ENCODE measurements at regions not wholly inside any gene's neighbourhood (a gene's known extent, or its start where the extent isn't known, plus 50 kb on each side); places are given as distances from the start of the nearest gene placed in this dataset.

DNA sequence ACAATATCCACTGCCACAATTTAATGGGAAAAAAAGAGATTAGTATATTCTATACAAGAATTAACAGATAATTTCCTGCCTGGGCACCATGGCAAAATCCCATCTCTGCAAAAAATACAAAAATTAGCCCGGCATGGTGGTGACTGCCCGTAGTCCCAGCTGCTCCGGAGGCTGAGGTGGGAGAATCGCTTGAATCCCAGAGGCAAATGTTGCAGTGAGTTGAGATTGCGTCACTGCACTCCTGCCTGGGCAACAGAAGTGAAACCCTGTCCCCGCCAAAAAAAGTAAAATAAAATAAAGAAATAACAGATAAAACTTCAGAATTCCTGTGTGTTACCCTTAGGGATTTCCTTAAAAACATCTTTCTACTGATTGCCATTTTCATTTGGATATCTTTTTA is 1194.8 kb upstream of the PIK3C3 start:
- no peak overlapping the region for H3K4me3 ChIP-seq (replicated peaks in 1 of 2; ENCODE audit: low read depth in 2 of 2, low read length in 2 of 2)
- TF ChIP-seq, protein P1, sequence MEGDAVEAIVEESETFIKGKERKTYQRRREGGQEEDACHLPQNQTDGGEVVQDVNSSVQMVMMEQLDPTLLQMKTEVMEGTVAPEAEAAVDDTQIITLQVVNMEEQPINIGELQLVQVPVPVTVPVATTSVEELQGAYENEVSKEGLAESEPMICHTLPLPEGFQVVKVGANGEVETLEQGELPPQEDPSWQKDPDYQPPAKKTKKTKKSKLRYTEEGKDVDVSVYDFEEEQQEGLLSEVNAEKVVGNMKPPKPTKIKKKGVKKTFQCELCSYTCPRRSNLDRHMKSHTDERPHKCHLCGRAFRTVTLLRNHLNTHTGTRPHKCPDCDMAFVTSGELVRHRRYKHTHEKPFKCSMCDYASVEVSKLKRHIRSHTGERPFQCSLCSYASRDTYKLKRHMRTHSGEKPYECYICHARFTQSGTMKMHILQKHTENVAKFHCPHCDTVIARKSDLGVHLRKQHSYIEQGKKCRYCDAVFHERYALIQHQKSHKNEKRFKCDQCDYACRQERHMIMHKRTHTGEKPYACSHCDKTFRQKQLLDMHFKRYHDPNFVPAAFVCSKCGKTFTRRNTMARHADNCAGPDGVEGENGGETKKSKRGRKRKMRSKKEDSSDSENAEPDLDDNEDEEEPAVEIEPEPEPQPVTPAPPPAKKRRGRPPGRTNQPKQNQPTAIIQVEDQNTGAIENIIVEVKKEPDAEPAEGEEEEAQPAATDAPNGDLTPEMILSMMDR (IDR thresholded peaks at IDR 0.05; ENCODE audit: low read depth, low read length): no peak
- DNase-seq (ENCODE audit: low read depth in 2 of 2): no peak

DNA sequence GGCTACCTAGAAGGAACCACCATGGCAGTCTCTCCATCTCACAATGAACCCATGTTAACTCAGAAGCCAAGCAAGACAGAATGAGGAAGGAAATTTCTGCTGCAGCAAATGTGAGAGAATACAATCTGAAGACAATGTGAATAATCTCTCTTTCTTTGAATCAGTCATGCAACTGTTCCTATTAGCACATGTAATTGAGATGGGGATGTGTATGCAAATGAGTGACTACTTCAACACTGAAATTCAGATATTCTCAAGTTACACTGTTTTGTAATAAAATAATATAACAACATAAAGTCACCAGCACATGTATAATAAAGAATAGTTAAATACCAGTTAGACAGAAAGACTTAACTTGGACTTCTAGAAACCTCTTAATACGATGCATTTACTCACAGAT is 1200.6 kb upstream of the PIK3C3 start:
- H3K4me3 ChIP-seq (replicated peaks in 1 of 2; ENCODE audit: low read depth in 2 of 2, low read length in 2 of 2): no peak overlapping the region
- TF ChIP-seq, protein P1 (IDR thresholded peaks at IDR 0.05; ENCODE audit: low read depth, low read length): no peak
- DNase-seq (ENCODE audit: low read depth in 2 of 2): no peak

DNA sequence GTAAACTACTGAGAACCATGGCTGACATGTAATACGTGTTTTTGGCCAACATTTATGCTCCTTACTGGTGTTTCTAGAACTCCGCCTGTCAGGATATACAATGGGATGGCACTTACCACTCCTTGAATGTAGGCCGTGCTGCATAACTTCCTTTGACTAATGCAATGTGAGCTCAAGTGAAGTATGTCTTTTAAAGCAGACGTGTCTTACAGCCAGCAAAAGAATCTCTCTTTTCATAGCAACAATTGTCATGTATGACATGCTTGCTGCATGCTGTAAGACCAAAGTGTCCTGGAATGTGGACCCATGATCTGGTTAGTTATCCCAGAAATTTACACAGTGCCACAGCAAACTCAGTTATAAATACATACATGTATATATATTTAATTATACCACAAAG is 1202.7 kb upstream of the PIK3C3 start:
- TF ChIP-seq, protein P1 (IDR thresholded peaks at IDR 0.05; ENCODE audit: low read depth, low read length): no peak
- peak in 1 of 2 donors; percentile 4 for DNase-seq (ENCODE audit: low read depth in 2 of 2)
- H3K4me3 ChIP-seq (replicated peaks in 1 of 2; ENCODE audit: low read depth in 2 of 2, low read length in 2 of 2): no peak overlapping the region

DNA sequence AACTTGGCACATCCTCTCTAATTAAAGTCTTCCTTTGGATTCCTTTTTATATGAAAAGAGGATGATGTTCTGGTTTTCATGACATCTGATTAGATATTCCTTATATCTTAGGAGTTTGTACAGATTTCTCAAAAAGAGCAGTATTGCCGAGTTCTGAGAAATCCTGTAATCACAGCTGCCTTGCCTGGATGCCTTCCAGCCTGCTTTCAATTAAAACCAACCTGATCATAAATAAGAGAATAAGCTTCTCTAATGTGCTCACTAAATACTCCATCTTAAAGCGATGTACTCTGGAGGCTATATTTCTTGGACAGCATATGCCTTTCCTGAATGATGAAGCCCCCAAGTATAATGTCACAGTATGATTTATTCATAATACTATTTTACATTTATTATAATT is 1203.8 kb upstream of the PIK3C3 start:
- no peak for DNase-seq (ENCODE audit: low read depth in 2 of 2)
- no peak overlapping the region for H3K4me3 ChIP-seq (replicated peaks in 1 of 2; ENCODE audit: low read depth in 2 of 2, low read length in 2 of 2)
- TF ChIP-seq, protein P1 (IDR thresholded peaks at IDR 0.05; ENCODE audit: low read depth, low read length): no peak

DNA sequence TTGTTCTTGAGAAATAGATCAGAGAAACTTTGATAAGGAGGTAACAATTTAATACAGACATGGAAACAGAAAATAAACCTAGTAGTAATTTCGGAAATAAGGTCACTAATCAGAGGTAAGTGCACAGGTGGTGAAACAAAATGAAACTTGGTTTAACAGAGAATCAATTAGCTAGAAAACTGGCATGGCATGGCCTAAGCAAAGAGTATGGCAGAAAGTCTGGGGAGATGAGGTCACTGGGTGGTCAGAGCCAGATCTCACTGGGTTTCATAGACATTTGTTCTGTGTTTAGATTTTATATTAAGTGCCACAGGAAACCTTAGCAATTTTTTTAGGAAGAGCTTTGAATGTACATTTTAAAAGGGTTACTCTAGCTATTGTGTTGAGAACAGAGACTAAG is 1216.0 kb upstream of the PIK3C3 start:
- DNase-seq (ENCODE audit: low read depth in 2 of 2): no peak
- no peak overlapping the region for H3K4me3 ChIP-seq (replicated peaks in 1 of 2; ENCODE audit: low read depth in 2 of 2, low read length in 2 of 2)
- TF ChIP-seq, protein P1 (IDR thresholded peaks at IDR 0.05; ENCODE audit: low read depth, low read length): no peak

DNA sequence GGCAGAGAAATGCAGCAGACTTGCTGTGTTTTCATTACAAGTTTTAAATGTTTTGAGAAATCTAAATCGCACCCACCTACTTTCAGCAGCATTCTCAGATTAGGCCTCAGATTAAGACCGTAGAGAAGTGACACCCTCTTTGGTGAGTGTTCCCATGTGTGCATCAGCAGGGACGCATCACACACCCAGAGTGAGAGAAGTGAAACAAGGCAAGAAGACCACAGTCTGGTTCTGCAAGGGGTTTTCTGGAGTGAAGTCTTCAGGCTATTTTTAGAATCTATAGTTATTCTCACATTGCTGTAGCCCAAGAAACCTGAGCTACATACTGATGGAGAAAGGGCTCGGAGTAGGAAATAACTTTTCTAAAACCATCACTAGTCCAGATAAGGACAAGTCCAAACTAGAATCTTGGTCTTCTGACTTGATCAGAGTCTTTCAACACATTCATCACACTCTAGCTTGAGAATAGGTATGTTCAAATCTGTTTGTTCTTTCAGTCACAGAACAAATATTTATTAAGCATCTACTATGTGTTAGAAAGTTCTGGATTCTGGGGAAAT is 1216.6 kb upstream of the PIK3C3 start:
- no peak for DNase-seq (ENCODE audit: low read depth in 2 of 2)
- TF ChIP-seq, protein P1 (IDR thresholded peaks at IDR 0.05; ENCODE audit: low read depth, low read length): no peak
- H3K4me3 ChIP-seq (replicated peaks in 1 of 2; ENCODE audit: low read depth in 2 of 2, low read length in 2 of 2): no peak overlapping the region

DNA sequence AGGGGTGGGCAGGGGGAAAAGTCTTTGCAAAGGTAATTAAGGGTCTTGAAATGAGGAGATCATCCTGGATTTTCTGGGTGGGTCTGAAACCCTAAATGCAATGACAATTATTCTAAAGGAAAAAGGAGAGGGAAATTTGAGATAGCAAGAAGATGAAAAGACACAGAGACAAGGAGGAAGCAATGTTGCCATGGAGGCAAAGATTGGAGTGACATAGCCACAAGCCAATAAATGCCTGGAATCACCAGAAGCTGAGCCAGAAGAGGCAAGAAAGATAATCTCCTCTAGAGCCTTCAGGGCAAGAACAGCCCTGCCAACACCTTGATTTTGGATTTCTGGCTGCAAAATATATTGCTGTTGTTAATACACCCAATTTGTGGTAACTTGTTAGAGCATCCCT is 1246.3 kb upstream of the PIK3C3 start:
- TF ChIP-seq, protein P1 (IDR thresholded peaks at IDR 0.05; ENCODE audit: low read depth, low read length): no peak
- peak in 1 of 2 donors; percentile 5 for DNase-seq (ENCODE audit: low read depth in 2 of 2)

More for the DNA sequence above, 1246.3 kb upstream of the PIK3C3 start:
- no peak overlapping the region for H3K4me3 ChIP-seq (replicated peaks in 1 of 2; ENCODE audit: low read depth in 2 of 2, low read length in 2 of 2)
